NCI-H187 (cell line): ENCODE measurements at regions not wholly inside any gene's neighbourhood (a gene's known extent, or its start where the extent isn't known, plus 50 kb on each side); places are given as distances from the start of the nearest gene placed in this dataset.

Source experiments
- DNase-seq, 2 experiments: peaks; one replicate each; lab custom pipeline; 2025; lab: John Stamatoyannopoulos, UW

- DNase-seq = no peak
Observed at GRCh38 chr11:95515371-95515770, 274.2 kb downstream of the FAM76B start.

DNA sequence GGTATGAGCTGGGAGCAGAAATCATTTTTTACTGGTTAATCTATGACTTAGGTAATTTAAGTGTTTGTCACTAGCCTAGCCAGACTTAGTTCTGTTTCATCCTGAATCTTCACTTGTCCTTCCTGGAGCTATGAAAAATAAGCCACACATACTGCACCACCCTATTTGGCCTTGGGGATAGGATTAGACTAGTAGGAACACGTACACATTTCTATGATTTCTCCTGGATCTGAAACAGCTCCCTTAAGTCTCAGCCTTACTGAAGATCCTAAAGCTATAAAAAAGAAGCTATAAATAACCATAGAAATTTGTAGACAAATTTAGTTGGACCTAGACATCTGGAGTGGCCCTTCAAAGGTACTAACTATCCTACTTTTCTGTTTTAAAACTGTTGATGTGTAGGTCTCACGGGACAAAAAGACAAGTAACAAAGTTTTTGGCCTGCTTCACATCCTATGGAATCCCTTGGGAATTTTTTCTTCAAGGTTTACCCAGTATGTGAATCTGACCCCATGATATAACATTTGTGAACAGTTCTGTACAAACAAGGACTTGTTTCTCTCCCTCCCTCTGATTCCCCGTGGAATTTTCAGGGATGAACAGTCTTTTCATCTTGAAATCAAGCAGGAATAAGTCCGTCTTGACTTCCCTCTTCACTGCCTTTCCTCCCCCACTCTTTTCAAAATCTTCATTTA, 275.0 kb downstream of the FAM76B start:
- no peak for DNase-seq

DNA sequence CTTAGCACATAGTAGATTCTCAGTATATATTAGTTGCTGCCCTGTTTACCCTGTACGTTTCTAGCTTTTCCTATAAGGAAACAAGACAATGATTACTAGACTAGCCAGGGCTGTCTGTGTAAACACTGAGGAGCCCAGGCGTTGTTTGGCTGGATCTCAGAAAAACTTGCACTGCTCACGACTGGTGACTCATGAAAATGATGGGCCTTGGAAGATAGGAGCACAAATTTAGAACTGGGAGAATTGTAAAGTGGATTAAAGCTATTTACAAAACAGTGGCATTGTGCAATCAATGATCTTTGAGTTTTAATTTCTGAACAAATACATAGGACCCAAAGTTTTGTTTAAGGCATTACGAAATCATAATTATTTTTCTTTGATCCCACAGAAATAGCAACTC, 276.9 kb downstream of the FAM76B start:
- DNase-seq = no peak

GRCh38 chr11:95512177-95512576, 277.4 kb downstream of the FAM76B start:
- no peak for DNase-seq

- no peak for DNase-seq
Observed at GRCh38 chr11:95508219-95508890, 277.4 kb upstream of the SESN3 start.

- no peak for DNase-seq
Observed at GRCh38 chr11:95507794-95508193, 276.8 kb upstream of the SESN3 start.

GRCh38 chr11:95506777-95507176, 275.8 kb upstream of the SESN3 start:
- no peak for DNase-seq

- DNase-seq = no peak
Observed at GRCh38 chr11:95505927-95506426, 275.0 kb upstream of the SESN3 start.

DNA sequence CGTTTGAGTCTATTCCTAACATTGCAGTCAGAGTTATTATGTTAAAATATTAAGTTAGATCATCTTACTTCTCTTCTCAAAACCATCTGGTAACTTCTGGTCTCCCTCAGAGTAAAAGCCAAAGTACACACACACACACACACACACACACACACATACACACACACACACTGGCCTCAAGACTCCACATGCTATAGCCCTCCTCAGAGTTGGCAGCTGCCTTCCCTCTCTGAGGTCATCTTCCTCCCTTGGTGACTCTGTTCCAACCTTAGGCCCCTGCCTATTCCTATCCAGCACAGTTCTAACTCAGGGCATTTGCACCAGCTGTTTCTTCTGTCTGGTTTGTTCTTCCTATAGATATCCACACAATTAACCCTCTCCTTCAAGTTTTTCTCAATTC, 272.0 kb upstream of the SESN3 start:
- no peak for DNase-seq

- no peak for DNase-seq
Observed at GRCh38 chr11:95502522-95502921, 271.5 kb upstream of the SESN3 start.

GRCh38 chr11:95501761-95502266, 270.8 kb upstream of the SESN3 start:
- DNase-seq = no peak

DNA sequence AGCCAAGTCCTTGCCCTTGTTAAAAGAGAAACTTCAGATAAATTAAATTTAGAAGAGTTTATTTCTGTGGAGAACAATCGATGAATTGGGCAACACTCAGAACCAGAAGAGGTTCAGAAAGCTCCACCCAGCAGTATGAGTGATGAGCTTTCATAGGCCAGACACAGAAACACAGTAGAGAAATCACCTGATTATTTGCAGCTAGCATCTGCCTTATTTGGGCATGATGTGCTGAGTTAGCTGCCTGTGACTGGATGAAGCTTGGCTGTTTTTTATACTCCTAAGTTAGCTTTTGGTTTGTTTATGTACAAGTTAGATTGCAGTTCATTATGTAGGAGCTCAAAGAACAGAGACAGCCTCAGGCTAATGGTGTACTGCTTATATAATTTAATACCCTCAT, 269.5 kb upstream of the SESN3 start:
- DNase-seq = no peak

- DNase-seq = no peak
Observed at GRCh38 chr11:95499516-95500135, 268.6 kb upstream of the SESN3 start.

GRCh38 chr11:95498722-95499425, 267.9 kb upstream of the SESN3 start:
- DNase-seq = no peak

- DNase-seq = no peak
Observed at GRCh38 chr11:95496901-95497300, 265.9 kb upstream of the SESN3 start.

DNA sequence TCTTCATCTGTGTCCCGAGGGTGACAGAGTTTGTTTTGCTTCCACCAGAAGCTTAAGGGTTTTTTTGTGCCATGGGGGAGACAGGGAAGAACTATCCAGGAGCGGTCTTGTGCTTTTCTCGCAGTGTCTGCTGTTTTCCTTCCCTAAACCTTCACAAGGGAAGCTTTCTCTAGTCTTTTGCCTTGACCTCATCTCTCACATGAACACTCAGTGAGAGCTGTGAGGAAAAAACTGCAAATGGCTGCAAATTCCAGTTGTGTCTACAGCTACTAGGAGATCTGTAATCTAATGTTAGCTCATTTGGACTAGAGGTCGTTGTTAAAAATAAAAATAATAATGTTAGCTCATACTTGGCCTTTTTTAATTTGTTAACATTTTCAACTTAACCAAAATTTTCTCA, 264.7 kb upstream of the SESN3 start:
- no peak for DNase-seq

- DNase-seq = no peak
Observed at GRCh38 chr11:95494856-95495255, 263.9 kb upstream of the SESN3 start.

DNA sequence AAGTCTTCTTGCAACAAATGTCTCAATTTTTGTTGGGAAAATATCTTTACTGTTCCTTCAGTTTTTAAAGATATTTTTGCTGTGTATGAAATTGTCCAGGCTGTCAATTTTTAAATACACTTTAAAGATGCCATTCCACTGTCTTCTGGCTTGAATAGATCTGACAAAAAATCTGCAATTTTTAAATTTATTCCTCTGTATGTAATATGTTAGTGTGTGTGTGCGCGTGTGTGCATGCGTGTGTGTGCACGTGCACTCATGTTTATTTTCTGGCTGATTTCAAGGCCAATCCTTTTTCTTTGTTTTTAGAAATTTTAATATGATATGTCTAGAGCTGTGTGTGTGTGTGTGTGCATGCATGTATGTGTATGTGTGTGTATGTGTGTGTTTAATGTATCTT, 263.2 kb upstream of the SESN3 start:
- no peak for DNase-seq

- no peak for DNase-seq
Observed at GRCh38 chr11:95490625-95491024, 259.6 kb upstream of the SESN3 start.

DNA sequence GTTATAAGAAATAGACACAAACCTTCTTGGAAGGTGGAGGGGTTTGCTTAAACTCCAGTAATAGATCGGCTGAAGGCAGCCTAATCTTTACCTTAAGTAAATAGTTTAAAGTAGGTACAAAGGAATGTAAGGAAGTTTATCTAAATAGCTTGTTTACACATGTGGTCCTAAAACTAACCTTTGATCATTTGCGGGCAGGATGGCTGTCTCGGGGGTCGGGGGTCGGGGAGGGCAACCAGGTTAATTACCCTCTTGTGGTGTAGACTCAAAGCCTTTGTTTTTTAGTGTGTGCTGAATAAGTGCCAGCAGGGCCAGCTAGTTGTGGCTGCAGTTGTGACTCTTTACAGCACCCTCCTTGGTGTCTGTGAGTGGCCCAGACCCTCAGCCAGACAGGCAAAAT, 256.9 kb upstream of the SESN3 start:
- no peak for DNase-seq

DNA sequence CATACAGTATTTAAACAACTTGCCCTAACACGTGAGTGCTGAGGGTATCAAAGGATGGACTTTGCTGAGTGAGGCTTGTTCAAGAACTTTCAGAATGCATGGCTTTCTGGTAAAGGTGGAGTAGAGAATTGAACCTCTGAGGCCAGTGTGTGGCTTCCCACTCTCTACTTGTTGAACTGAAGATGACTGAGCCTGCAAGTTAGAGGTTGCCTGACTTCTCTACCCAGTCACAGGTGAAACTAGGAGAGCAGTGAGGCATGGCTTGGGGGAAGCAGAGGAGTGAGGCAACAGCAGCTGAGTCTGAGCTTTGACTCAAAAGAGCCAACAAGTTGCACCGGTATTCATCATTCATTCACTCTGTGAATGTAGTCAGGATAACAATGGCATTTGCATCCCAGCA, 256.4 kb upstream of the SESN3 start:
- DNase-seq = no peak

DNA sequence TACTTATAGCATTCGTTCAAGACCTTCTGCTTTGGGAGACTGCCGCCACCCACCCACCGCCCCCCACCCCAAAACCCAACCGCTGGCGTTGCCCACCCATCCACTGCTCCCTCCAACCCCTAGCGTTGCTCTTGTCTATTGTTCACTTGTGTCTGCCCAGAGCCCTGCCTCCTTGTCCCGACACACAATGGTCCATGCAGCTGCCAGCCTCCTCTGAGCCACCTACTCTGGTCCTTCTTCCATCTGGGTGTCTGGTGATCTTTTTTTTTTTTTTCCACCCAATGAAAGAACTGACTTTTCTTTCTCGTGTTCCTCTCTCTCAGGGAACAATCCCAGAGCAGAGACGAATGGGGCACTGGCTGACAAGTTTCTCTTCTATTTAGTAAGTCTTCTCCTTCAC, 256.0 kb upstream of the SESN3 start:
- DNase-seq = no peak
